HG02759 (cell line): ENCODE measurements at regions not wholly inside any gene's neighbourhood (a gene's known extent, or its start where the extent isn't known, plus 50 kb on each side); places are given as distances from the start of the nearest gene placed in this dataset.
A peak's percentile ranks its signal among the peaks of the same experiment; 100 is the strongest.
"Not testable (repeated sequence)": the region's sequence is repeated elsewhere in the genome, so short reads cannot be mapped to it uniquely, and the experiment has no call there.

Experiments
- ATAC-seq: cut with Tn5 transposase; IDR thresholded peaks from one replicate; pipeline ENCODE4 v1.9.1; 2021; ENCODE audit warnings: mild to moderate bottlenecking, moderate library complexity; ENCODE audit not compliant: unreplicated experiment

GRCh38 chr14:48616931-48617330, 941.5 kb upstream of the MDGA2 start:
- ATAC-seq = no peak

GRCh38 chr14:48615618-48616017, 940.2 kb upstream of the MDGA2 start:
- no peak for ATAC-seq

- no peak for ATAC-seq
These were observed 938.6 kb upstream of the MDGA2 start for GRCh38 chr14:48614003-48614402.

- not testable (repeated sequence) for ATAC-seq
These were observed 931.6 kb upstream of the MDGA2 start for GRCh38 chr14:48606960-48607359.

GRCh38 chr14:48598458-48598857, 923.1 kb upstream of the MDGA2 start:
- ATAC-seq = no peak

GRCh38 chr14:48586099-48586498, 910.7 kb upstream of the MDGA2 start:
- no peak for ATAC-seq

GRCh38 chr14:48584031-48584430, 908.6 kb upstream of the MDGA2 start:
- peak; percentile 85 for ATAC-seq

GRCh38 chr14:48582938-48583337, 907.5 kb upstream of the MDGA2 start:
- ATAC-seq = no peak

GRCh38 chr14:48580692-48581091, 905.3 kb upstream of the MDGA2 start:
- no peak for ATAC-seq

GRCh38 chr14:48575772-48576171, 900.4 kb upstream of the MDGA2 start:
- ATAC-seq = no peak

- no peak for ATAC-seq
These were observed 893.3 kb upstream of the MDGA2 start for GRCh38 chr14:48568688-48569087.

GRCh38 chr14:48568252-48568651, 892.8 kb upstream of the MDGA2 start:
- ATAC-seq = no peak

GRCh38 chr14:48563489-48563888, 888.1 kb upstream of the MDGA2 start:
- ATAC-seq = no peak

- ATAC-seq = not testable (repeated sequence)
These were observed 886.0 kb upstream of the MDGA2 start for GRCh38 chr14:48561438-48561837.

GRCh38 chr14:48560421-48560820, 885.0 kb upstream of the MDGA2 start:
- no peak for ATAC-seq

GRCh38 chr14:48553443-48553842, 878.0 kb upstream of the MDGA2 start:
- ATAC-seq = no peak

- ATAC-seq = no peak
These were observed 871.6 kb upstream of the MDGA2 start for GRCh38 chr14:48546996-48547395.

- no peak for ATAC-seq
These were observed 862.2 kb upstream of the MDGA2 start for GRCh38 chr14:48537600-48537999.

- no peak for ATAC-seq
These were observed 860.9 kb upstream of the MDGA2 start for GRCh38 chr14:48536318-48536717.

GRCh38 chr14:48527832-48528231, 852.4 kb upstream of the MDGA2 start:
- ATAC-seq = no peak

- no peak for ATAC-seq
These were observed 850.9 kb upstream of the MDGA2 start for GRCh38 chr14:48526307-48526706.

GRCh38 chr14:48504921-48505320, 829.5 kb upstream of the MDGA2 start:
- no peak for ATAC-seq

GRCh38 chr14:48490756-48491155, 815.4 kb upstream of the MDGA2 start:
- no peak for ATAC-seq

- ATAC-seq = no peak
These were observed 798.5 kb upstream of the MDGA2 start for GRCh38 chr14:48473944-48474343.
